ENCODE measurements at regions not wholly inside any gene's neighbourhood (a gene's known extent, or its start where the extent isn't known, plus 50 kb on each side); places are given as distances from the start of the nearest gene placed in this dataset.

DNA sequence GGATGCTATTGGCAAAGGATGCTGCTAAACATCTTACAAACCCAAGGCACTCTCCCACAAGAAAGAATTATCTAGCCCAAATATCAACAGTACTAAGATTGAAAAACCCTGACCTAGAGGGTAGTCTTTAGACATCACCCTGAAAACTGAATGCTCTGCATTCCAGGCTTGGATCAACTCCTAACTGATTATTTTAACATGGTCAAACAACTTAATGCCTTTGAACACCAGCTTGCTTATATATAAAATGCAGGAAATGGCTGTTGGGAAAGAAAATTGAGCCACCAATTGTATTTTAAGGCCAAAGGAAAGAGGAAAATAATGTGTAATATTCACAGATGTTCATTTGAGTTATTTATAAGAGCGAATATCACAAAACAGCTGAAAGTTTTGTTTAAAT lies 72.2 kb upstream of the C1orf87 start:
- TF ChIP-seq CTCF (conservative IDR thresholded peaks at IDR 0.05) (no peak), EZH2 (IDR thresholded peaks at IDR 0.05; ENCODE audit: low read depth) (no peak)
